ENCODE measurements at regions not wholly inside any gene's neighbourhood (a gene's known extent, or its start where the extent isn't known, plus 50 kb on each side); places are given as distances from the start of the nearest gene placed in this dataset.

GRCh38 chr4:118585015-118585414, 100.2 kb upstream of the METTL14 start:
- no peaks in the 10 kb centered on the region for H3K9me3 ChIP-seq (ENCODE audit: low read depth)
- no peak for TF ChIP-seq EZH2phosphoT487 (IDR thresholded peaks at IDR 0.05)
- TF ChIP-seq EZH2 (IDR thresholded peaks at IDR 0.05) = no peak
- TF ChIP-seq CTCF (IDR thresholded peaks at IDR 0.05) = no peak
- H3K79me2 ChIP-seq (ENCODE audit: low read depth) = no peaks in the 10 kb centered on the region
- no peak for DNase-seq (ENCODE audit: low spot score)
- H2AFZ ChIP-seq (replicated peaks) = peak overlapping the region; percentile 47
- peaks cover 9% of the 10 kb centered on the region for H3K27me3 Mint-ChIP-seq (ENCODE audit: insufficient read depth, low read depth)
- no peaks in the 10 kb centered on the region for H3K27me3 ChIP-seq
- H3K9me3 Mint-ChIP-seq = no peaks in the 10 kb centered on the region
- H3K36me3 Mint-ChIP-seq = no peaks in the 10 kb centered on the region
- H4K20me1 ChIP-seq (ENCODE audit: low read depth) = no peaks in the 10 kb centered on the region
- H3F3A ChIP-seq (ENCODE audit: low read depth) = peaks cover 4% of the 10 kb centered on the region
- H3K9ac ChIP-seq = no peak overlapping the region
- H3K36me3 ChIP-seq = no peaks in the 10 kb centered on the region
- H3K4me1 Mint-ChIP-seq = peaks cover 15% of the 10 kb centered on the region
- H3K4me2 ChIP-seq = no peak overlapping the region
- H3K4me1 ChIP-seq = no peaks in the 10 kb centered on the region
- H3K4me3 ChIP-seq = no peak overlapping the region
- H3K27ac Mint-ChIP-seq = no peak overlapping the region
- no peak overlapping the region for H3K4me3 Mint-ChIP-seq
- H3K27ac ChIP-seq = no peak overlapping the region

GRCh38 chr4:118586357-118586790, 98.8 kb upstream of the METTL14 start:
- H3K79me2 ChIP-seq (ENCODE audit: low read depth) = no peaks in the 10 kb centered on the region
- no peaks in the 10 kb centered on the region for H3K4me1 ChIP-seq
- H3K9me3 Mint-ChIP-seq = no peaks in the 10 kb centered on the region
- no peaks in the 10 kb centered on the region for H3K36me3 Mint-ChIP-seq
- peak overlapping the region; percentile 13 for H3K27ac Mint-ChIP-seq
- no peaks in the 10 kb centered on the region for H3K36me3 ChIP-seq
- no peaks in the 10 kb centered on the region for H3K27me3 ChIP-seq
- H3K9me3 ChIP-seq (ENCODE audit: low read depth) = no peaks in the 10 kb centered on the region
- TF ChIP-seq CTCF (IDR thresholded peaks at IDR 0.05) (no peak), EZH2phosphoT487 (IDR thresholded peaks at IDR 0.05) (no peak), EZH2 (IDR thresholded peaks at IDR 0.05) (no peak)
- no peak overlapping the region for H3K9ac ChIP-seq
- peaks cover 4% of the 10 kb centered on the region for H3F3A ChIP-seq (ENCODE audit: low read depth)
- H3K4me3 ChIP-seq = no peak overlapping the region
- no peak for DNase-seq (ENCODE audit: low spot score)
- no peak overlapping the region for H3K4me3 Mint-ChIP-seq
- H2AFZ ChIP-seq (replicated peaks) = no peak overlapping the region
- no peaks in the 10 kb centered on the region for H4K20me1 ChIP-seq (ENCODE audit: low read depth)
- no peak overlapping the region for H3K4me2 ChIP-seq
- H3K27me3 Mint-ChIP-seq (ENCODE audit: insufficient read depth, low read depth) = peaks cover 9% of the 10 kb centered on the region
- peaks cover 18% of the 10 kb centered on the region for H3K4me1 Mint-ChIP-seq
- no peak overlapping the region for H3K27ac ChIP-seq

- peak overlapping the region; percentile 17 for H3K4me3 Mint-ChIP-seq
- Histone ChIP-seq H3K27ac (no peak overlapping the region), H3K79me2 (ENCODE audit: low read depth) (peaks cover 5% of the 10 kb centered on the region), H3K36me3 (no peaks in the 10 kb centered on the region), H3K27me3 (no peaks in the 10 kb centered on the region), H3K9ac (no peak overlapping the region), H4K20me1 (ENCODE audit: low read depth) (no peaks in the 10 kb centered on the region), H3K4me1 (no peaks in the 10 kb centered on the region), H2AFZ (replicated peaks) (no peak overlapping the region), H3F3A (ENCODE audit: low read depth) (peaks cover 4% of the 10 kb centered on the region), H3K4me2 (no peak overlapping the region), H3K9me3 (ENCODE audit: low read depth) (no peaks in the 10 kb centered on the region), H3K4me3 (no peak overlapping the region)
- TF ChIP-seq CTCF (IDR thresholded peaks at IDR 0.05) (no peak), EZH2phosphoT487 (IDR thresholded peaks at IDR 0.05) (no peak), EZH2 (IDR thresholded peaks at IDR 0.05) (no peak)
- H3K36me3 Mint-ChIP-seq = no peaks in the 10 kb centered on the region
- DNase-seq (ENCODE audit: low spot score) = no peak
- peaks cover 23% of the 10 kb centered on the region for H3K4me1 Mint-ChIP-seq
- no peaks in the 10 kb centered on the region for H3K9me3 Mint-ChIP-seq
- peak overlapping the region; percentile 47 for H3K27ac Mint-ChIP-seq
- H3K27me3 Mint-ChIP-seq (ENCODE audit: insufficient read depth, low read depth) = peaks cover 12% of the 10 kb centered on the region
These were observed 97.9 kb upstream of the METTL14 start for GRCh38 chr4:118587116-118587831.
